Stimulated activated naive B cell treated with anti-CD40 and anti-IgM and Interleukin-4, amounts not matched to agents 10 μg/mL and 1 μg/mL and 100 μg/mL, for 72 hours (primary cell): ENCODE measurements at regions not wholly inside any gene's neighbourhood (a gene's known extent, or its start where the extent isn't known, plus 50 kb on each side); places are given as distances from the start of the nearest gene placed in this dataset.
"Not testable (repeated sequence)": the region's sequence is repeated elsewhere in the genome, so short reads cannot be mapped to it uniquely, and the experiment has no call there.

Source experiments
- ATAC-seq, 2 donors: fragments of 150-1000 bp; cut with Tn5 transposase; replicated peaks; 2 replicates each; pipeline ENCODE4 v1.10.0; 2021; ENCODE audit warnings: moderate library complexity in 1 of 2
- DNase-seq: peaks from one replicate; pipeline ENCODE4 v3.0.0; 2021
- H3K27ac Mint-ChIP-seq: one replicate; pipeline ENCODE4 v1.8.0; 2022; ENCODE audit warnings: mild to moderate bottlenecking, mixed read lengths
- H3K27me3 Mint-ChIP-seq, 2 donors: one replicate each; pipeline ENCODE4 v1.8.0; 2022; ENCODE audit warnings: mixed read lengths in 2 of 2
- H3K36me3 Mint-ChIP-seq, 2 donors: one replicate each; pipeline ENCODE4 v1.8.0; 2022; ENCODE audit warnings: mixed read lengths in 2 of 2, mild to moderate bottlenecking in 1 of 2
- H3K4me1 Mint-ChIP-seq, 2 donors: one replicate each; pipeline ENCODE4 v1.8.0; 2022; ENCODE audit warnings: mixed read lengths in 2 of 2, mild to moderate bottlenecking in 1 of 2
- H3K4me3 Mint-ChIP-seq, 2 donors: one replicate each; pipeline ENCODE4 v1.8.0; 2022; ENCODE audit warnings: mild to moderate bottlenecking in 2 of 2, mixed read lengths in 2 of 2, moderate library complexity in 1 of 2
- H3K9me3 Mint-ChIP-seq, 2 donors: one replicate each; pipeline ENCODE4 v1.8.0; 2022; ENCODE audit warnings: mixed read lengths in 2 of 2, mild to moderate bottlenecking in 1 of 2

GRCh38 chr19:28084659-28085157, 1128.2 kb downstream of the UQCRFS1 start:
- not testable (repeated sequence) for H3K36me3 Mint-ChIP-seq, H3K4me1 Mint-ChIP-seq, DNase-seq, H3K27me3 Mint-ChIP-seq, H3K4me3 Mint-ChIP-seq, H3K27ac Mint-ChIP-seq, ATAC-seq
- peaks cover 6 to 12% of the 10 kb centered on the region in 2 donors for H3K9me3 Mint-ChIP-seq

DNA sequence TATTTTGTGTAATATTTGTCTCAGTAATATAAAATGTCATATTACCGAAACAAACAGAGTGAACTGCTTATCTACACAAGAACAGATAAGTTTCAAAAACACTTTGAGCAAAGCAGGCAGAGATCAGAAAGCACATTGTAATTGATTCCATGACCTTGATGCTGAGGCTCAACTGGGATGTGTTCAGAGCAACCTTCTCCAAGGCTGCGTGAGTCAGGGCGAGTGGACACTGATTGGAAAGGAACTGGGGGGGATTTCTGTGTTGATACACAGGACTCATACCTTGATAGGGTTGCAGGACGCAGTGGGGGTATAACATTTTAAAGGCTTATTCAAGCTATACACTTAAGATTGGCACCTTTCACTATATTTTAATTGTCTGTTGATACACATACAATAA, 1136.3 kb downstream of the UQCRFS1 start:
- ATAC-seq = no peak
- Mint-ChIP-seq H3K4me1 (no peaks in the 10 kb centered on the region), H3K9me3 (peaks cover 6 to 20% of the 10 kb centered on the region in 2 donors), H3K36me3 (no peaks in the 10 kb centered on the region), H3K27me3 (no peaks in the 10 kb centered on the region), H3K4me3 (no peak overlapping the region), H3K27ac (no peak overlapping the region)
- DNase-seq = no peak

GRCh38 chr19:28075229-28075628, 1137.7 kb downstream of the UQCRFS1 start:
- Mint-ChIP-seq H3K4me1 (no peaks in the 10 kb centered on the region), H3K27ac (no peak overlapping the region), H3K9me3 (peaks cover 6 to 20% of the 10 kb centered on the region in 2 donors), H3K27me3 (no peaks in the 10 kb centered on the region), H3K36me3 (no peaks in the 10 kb centered on the region), H3K4me3 (no peak overlapping the region)
- DNase-seq (no peak), ATAC-seq (no peak)

GRCh38 chr19:28074773-28075172, 1138.2 kb downstream of the UQCRFS1 start:
- Mint-ChIP-seq H3K4me3 (no peak overlapping the region), H3K9me3 (peaks cover 6 to 17% of the 10 kb centered on the region in 2 donors), H3K4me1 (no peaks in the 10 kb centered on the region), H3K36me3 (no peaks in the 10 kb centered on the region), H3K27me3 (no peaks in the 10 kb centered on the region), H3K27ac (no peak overlapping the region)
- DNase-seq (no peak), ATAC-seq (peak in 1 of 2 donors; percentile 27)

- ATAC-seq (peak in 1 of 2 donors; percentile 36), DNase-seq (no peak)
- H3K36me3 Mint-ChIP-seq = no peaks in the 10 kb centered on the region
- no peaks in the 10 kb centered on the region for H3K4me1 Mint-ChIP-seq
- H3K4me3 Mint-ChIP-seq = no peak overlapping the region
- H3K27ac Mint-ChIP-seq = no peak overlapping the region
- H3K27me3 Mint-ChIP-seq = no peaks in the 10 kb centered on the region
- H3K9me3 Mint-ChIP-seq = no peaks in the 10 kb centered on the region
Measured at GRCh38 chr19:28067882-28068281, 1145.1 kb downstream of the UQCRFS1 start.

DNA sequence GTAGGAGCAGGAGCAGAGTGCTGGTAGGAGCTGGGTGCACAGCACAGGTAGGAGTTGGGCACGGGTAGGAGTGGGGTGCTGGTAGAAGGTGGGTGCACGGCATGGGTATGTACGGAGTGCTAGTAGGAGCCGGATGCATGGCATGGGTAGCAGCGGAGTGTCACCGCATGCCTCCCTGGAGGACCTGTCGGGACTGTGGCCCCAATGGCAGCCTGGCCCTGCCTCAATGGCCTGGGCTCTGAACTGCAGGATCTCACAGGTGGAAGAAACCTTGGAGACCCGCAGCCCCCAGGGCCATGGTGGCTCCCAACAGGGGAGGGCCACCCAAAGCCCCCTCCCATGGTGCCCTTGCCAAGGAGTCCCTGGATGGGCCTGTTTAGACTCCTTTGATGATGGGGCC, 1146.0 kb downstream of the UQCRFS1 start:
- H3K9me3 Mint-ChIP-seq = no peaks in the 10 kb centered on the region

GRCh38 chr19:28066161-28066560, 1146.8 kb downstream of the UQCRFS1 start:
- no peaks in the 10 kb centered on the region for H3K4me1 Mint-ChIP-seq
- ATAC-seq (no peak), DNase-seq (no peak)
- H3K4me3 Mint-ChIP-seq = no peak overlapping the region
- no peaks in the 10 kb centered on the region for H3K27me3 Mint-ChIP-seq
- no peaks in the 10 kb centered on the region for H3K36me3 Mint-ChIP-seq
- H3K27ac Mint-ChIP-seq = no peak overlapping the region
- H3K9me3 Mint-ChIP-seq = no peaks in the 10 kb centered on the region

More for the DNA sequence above, 1146.0 kb downstream of the UQCRFS1 start:
- ATAC-seq = no peak
- Mint-ChIP-seq H3K27ac (no peak overlapping the region), H3K4me1 (no peaks in the 10 kb centered on the region), H3K27me3 (no peaks in the 10 kb centered on the region), H3K4me3 (no peak overlapping the region), H3K36me3 (no peaks in the 10 kb centered on the region)
- no peak for DNase-seq

- Mint-ChIP-seq H3K36me3 (no peaks in the 10 kb centered on the region), H3K27me3 (no peaks in the 10 kb centered on the region), H3K4me1 (no peaks in the 10 kb centered on the region), H3K27ac (no peak overlapping the region), H3K4me3 (no peak overlapping the region), H3K9me3 (no peaks in the 10 kb centered on the region)
- no peak for ATAC-seq
- no peak for DNase-seq
Measured at GRCh38 chr19:28065026-28065425, 1147.9 kb downstream of the UQCRFS1 start.

DNA sequence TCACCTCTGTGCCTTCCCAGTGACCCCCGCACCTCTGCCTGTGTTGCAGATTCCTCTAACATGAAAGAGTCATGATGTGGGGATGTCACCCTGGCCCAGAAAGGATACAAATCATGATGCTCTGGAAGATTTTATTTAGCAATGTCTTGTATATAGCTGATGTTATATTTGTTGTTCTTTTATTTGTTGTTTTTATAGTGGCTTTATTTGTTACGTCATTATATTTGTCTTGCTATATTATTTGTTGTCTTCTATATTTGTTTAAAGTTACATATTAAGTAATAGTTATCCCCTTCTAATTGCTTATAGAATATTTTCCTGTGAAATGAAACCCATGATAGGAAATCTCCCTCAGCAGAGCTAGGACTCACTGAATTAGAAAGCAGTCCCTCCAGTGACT, 1149.2 kb downstream of the UQCRFS1 start:
- ATAC-seq (no peak), DNase-seq (no peak)
- H3K36me3 Mint-ChIP-seq = no peaks in the 10 kb centered on the region
- H3K27ac Mint-ChIP-seq = no peak overlapping the region
- H3K4me1 Mint-ChIP-seq = no peaks in the 10 kb centered on the region
- no peak overlapping the region for H3K4me3 Mint-ChIP-seq
- no peaks in the 10 kb centered on the region for H3K27me3 Mint-ChIP-seq
- no peaks in the 10 kb centered on the region for H3K9me3 Mint-ChIP-seq

GRCh38 chr19:28061111-28061510, 1151.8 kb downstream of the UQCRFS1 start:
- Mint-ChIP-seq H3K9me3 (peaks cover 6 to 9% of the 10 kb centered on the region in 2 donors), H3K27ac (no peak overlapping the region), H3K36me3 (no peaks in the 10 kb centered on the region), H3K4me3 (no peak overlapping the region), H3K27me3 (no peaks in the 10 kb centered on the region), H3K4me1 (no peaks in the 10 kb centered on the region)
- ATAC-seq (no peak), DNase-seq (no peak)

DNA sequence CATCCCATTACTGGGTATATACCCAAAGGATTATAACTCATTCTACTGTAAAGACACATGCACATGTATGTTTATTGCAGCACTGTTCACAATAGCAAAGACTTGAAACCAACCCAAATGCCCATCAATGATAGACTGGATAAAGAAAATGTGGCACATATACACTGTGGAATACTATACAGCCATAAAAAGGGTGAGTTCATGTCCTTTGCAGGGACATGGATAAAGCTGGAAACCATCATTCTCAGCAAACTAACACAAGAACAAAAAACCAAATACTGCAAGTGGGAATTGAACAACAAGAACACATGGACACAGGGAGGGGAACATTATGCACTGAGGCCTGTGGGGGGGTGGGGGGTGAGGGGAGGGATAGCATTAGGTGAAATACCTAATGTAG, 1155.9 kb downstream of the UQCRFS1 start:
- H3K27me3 Mint-ChIP-seq, DNase-seq, H3K27ac Mint-ChIP-seq, H3K4me1 Mint-ChIP-seq, H3K36me3 Mint-ChIP-seq, H3K4me3 Mint-ChIP-seq, ATAC-seq: not testable (repeated sequence)
- H3K9me3 Mint-ChIP-seq = peaks cover 12 to 14% of the 10 kb centered on the region in 2 donors

- H3K36me3 Mint-ChIP-seq = no peaks in the 10 kb centered on the region
- no peak for DNase-seq
- peaks cover 9 to 10% of the 10 kb centered on the region in 2 donors for H3K9me3 Mint-ChIP-seq
- no peaks in the 10 kb centered on the region for H3K4me1 Mint-ChIP-seq
- H3K4me3 Mint-ChIP-seq = no peak overlapping the region
- no peak overlapping the region for H3K27ac Mint-ChIP-seq
- no peak for ATAC-seq
- no peaks in the 10 kb centered on the region for H3K27me3 Mint-ChIP-seq
Measured at GRCh38 chr19:28051047-28051446, 1161.9 kb downstream of the UQCRFS1 start.

GRCh38 chr19:28049875-28050274, 1163.1 kb downstream of the UQCRFS1 start:
- H3K27me3 Mint-ChIP-seq = no peaks in the 10 kb centered on the region
- no peaks in the 10 kb centered on the region for H3K36me3 Mint-ChIP-seq
- ATAC-seq = no peak
- no peak for DNase-seq
- H3K4me1 Mint-ChIP-seq = no peaks in the 10 kb centered on the region
- H3K4me3 Mint-ChIP-seq = no peak overlapping the region
- no peak overlapping the region for H3K27ac Mint-ChIP-seq
- H3K9me3 Mint-ChIP-seq = peaks cover 9 to 10% of the 10 kb centered on the region in 2 donors

DNA sequence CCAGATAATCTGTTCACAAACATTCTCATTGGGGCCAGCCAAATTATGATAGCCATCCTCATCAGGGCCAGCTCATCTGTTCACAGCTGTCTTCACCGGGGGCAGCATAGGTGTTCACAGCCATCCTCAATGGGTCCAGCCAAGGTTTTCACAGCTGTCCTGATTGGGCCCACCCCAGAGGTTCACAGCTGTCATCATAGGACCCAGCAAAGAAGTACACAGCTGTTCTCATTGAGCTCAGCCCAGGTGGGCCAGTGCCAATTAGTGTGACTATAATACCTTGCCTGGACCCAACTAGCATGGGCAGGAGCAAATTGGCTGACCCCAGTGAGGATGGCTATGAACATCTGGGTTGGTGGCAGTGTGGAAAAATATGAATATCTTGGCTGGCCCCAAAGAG, 1166.0 kb downstream of the UQCRFS1 start:
- Mint-ChIP-seq H3K27ac (no peak overlapping the region), H3K4me1 (no peaks in the 10 kb centered on the region), H3K9me3 (peaks cover 4 to 6% of the 10 kb centered on the region in 2 donors), H3K36me3 (no peaks in the 10 kb centered on the region), H3K4me3 (no peak overlapping the region), H3K27me3 (no peaks in the 10 kb centered on the region)
- ATAC-seq (no peak), DNase-seq (no peak)

DNA sequence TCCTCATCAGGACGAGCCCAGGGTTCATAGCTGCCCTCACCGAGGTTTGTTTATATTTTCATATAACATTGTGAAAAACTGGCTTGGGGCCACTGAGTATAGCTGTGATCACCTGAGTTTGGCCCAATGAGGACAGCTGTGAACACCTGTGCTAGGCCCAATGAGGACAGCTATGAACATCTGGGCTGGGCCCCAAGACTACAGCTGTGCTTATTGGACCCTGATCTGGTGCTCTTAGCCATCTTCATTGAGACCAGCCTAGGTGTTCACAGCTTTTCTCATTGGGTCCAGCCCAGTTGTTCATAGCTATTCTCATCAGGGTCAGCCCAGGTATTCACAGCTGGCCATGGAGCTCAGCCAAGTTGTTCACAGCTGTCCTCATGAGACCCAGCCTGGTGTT, 1167.3 kb downstream of the UQCRFS1 start:
- Mint-ChIP-seq H3K27ac (no peak overlapping the region), H3K36me3 (no peaks in the 10 kb centered on the region), H3K27me3 (no peaks in the 10 kb centered on the region), H3K9me3 (peaks cover 6 to 8% of the 10 kb centered on the region in 2 donors), H3K4me3 (no peak overlapping the region), H3K4me1 (no peaks in the 10 kb centered on the region)
- no peak for ATAC-seq
- DNase-seq = no peak

DNA sequence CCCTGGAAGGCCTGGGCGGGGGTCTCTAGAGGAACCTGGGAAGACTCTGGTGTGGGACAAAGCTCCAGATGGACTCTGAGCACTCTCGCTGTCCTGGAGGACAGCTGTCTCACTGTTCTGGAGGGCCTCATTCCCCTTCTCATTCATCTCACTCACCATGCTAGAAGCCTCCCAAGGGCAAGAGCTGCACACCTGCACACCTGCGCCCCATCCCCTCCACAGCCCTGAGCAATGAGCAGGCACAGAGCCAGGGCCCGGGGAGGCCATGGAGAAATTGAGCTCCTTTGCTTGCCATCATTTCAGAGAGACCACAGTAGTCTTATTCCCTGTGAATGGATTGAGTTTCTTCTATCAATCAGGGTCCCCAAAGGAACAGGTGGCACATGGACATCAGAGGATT, 1168.5 kb downstream of the UQCRFS1 start:
- DNase-seq (no peak), ATAC-seq (no peak)
- no peak overlapping the region for H3K4me3 Mint-ChIP-seq
- H3K4me1 Mint-ChIP-seq = no peaks in the 10 kb centered on the region
- no peaks in the 10 kb centered on the region for H3K27me3 Mint-ChIP-seq
- H3K9me3 Mint-ChIP-seq = peaks cover 6 to 7% of the 10 kb centered on the region in 2 donors
- no peak overlapping the region for H3K27ac Mint-ChIP-seq
- no peaks in the 10 kb centered on the region for H3K36me3 Mint-ChIP-seq
